HG03442 (cell line): ENCODE measurements at regions not wholly inside any gene's neighbourhood (a gene's known extent, or its start where the extent isn't known, plus 50 kb on each side); places are given as distances from the start of the nearest gene placed in this dataset.
"Not testable (repeated sequence)": the region's sequence is repeated elsewhere in the genome, so short reads cannot be mapped to it uniquely, and the experiment has no call there.

Source experiments
- ATAC-seq: cut with Tn5 transposase; IDR thresholded peaks from one replicate; pipeline ENCODE4 v1.9.1; 2021; ENCODE audit warnings: mild to moderate bottlenecking, moderate library complexity; ENCODE audit not compliant: unreplicated experiment

DNA sequence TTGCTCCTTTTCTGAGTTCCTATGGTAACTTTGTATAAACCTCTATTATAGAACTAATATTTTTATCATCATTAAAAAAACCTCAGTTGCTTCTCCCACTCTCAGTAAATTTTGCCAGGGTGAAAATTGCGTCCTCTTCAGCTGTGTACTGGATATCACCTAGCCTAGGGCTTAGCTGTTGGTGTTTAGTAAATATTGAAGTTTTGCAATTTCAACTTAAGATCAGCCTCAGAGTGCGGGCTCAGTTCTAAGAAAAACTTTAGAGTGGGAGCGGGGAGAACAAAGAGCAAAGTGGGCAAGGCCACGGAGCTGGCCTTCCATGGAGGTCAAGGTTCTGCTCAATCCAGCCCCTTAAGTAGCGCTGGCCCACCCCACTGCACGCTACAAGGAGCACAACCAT is 488.3 kb upstream of the SPRED2 start:
- ATAC-seq: no peak

DNA sequence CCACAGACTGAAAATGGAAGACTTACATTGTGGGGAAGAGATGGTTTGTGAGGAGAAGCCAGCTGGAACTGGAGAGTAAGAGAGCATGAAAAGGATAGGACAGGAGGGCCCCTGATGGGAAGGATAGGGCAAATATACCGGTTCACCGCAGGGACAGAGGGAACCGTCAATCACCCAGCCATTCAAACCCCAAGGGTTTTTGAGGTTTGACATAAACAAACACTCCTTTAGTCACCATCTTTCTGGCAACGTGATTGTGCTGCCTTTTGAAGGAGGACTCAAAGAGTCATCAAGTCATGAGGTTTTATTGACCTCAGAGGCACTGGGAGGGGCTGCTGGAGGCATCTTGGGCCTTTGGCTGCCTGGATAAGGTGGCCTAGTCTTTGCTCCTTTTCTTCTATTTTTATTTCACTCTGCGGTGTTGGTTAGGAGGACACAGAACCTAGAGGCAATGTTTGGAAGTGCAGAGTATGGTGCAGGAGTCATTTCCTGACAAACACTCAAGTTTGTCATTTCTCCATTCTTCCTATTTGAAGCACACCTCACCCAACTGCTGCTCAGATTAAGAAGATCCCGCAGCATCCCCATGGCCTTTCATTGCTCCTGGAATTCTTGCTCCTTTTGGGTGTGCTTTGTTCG is 487.3 kb upstream of the SPRED2 start:
- ATAC-seq: no peak

DNA sequence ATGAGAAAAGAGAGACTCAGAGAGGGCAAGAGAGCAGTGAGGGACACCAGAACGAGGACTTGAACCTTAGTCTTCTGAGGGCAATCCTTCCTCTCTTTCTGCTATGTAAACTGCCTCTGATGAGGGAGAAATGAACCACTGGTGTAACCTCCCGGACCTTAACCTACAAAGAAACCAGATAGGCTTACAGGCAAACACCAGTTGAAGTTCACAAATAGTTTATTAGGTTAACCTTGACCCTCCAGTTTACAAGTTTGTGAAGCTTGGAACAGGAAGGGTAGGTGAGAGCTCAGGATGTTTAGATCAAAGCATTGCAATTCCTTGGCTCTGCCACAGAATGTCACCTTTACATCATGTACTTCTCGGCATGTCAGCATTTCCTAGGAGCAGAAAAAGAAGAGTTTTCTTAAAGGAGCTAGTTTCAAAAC is 486.4 kb upstream of the SPRED2 start:
- ATAC-seq: no peak

DNA sequence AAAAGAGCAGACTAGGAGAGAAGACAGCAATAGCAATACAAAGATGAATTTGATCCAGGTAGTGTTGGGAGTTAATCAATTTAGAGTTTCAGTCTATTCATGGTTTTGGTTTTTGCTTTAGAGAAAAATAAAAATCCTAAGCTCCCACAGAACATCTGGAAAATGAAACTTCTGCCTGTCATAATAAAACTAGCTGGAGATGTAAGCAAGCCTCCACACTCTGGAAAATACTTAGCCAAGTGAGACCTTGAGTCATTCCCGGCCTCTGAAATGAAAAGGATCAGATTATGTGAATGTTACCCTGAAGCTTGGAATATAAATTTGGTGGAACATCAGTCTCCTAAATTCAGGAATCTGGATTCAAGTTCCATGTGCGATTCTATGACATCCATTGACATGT is 485.6 kb upstream of the SPRED2 start:
- no peak for ATAC-seq

DNA sequence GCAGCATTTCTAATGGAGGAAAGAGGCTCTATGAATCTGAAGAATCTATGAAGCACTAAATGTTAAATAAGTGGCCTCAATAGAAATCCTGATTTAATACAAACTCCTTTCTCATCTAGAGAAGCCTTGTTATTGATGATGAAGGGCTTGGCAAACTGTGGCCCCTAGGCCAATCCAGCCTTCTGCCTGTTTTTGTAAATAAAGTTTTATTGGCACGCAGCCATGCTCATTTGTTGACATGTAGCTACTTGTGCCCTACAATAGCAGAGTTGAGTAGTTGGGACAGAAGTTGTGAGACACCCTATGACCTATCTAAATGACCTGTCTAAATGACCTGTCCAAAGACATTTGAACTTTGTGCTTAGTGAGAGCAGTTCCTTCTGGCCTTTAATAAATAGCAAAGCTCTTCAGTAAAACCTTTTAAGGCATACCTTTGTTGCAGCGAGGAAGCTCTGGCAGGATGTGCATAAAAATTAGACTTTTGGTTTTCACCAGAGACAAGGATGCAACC is 484.4 kb upstream of the SPRED2 start:
- no peak for ATAC-seq

DNA sequence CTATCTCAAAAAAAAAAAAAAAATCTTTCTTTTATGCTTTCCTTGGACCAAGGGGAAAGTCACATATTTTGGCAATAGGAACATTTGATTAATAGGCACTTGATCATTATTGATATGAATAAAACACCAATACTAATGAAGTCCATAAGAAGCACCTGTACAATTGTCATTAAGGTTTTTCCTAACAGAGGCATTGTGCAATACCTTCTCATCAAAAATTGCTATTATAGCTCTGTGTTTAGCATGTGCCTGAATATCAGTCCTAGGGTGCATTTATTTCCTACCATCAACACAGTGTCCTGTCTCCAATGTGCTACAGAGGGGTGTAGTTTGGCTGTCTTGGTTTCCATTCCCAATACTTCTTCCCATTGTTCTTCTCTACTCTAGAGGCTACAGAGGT is 483.8 kb upstream of the SPRED2 start:
- ATAC-seq: no peak

DNA sequence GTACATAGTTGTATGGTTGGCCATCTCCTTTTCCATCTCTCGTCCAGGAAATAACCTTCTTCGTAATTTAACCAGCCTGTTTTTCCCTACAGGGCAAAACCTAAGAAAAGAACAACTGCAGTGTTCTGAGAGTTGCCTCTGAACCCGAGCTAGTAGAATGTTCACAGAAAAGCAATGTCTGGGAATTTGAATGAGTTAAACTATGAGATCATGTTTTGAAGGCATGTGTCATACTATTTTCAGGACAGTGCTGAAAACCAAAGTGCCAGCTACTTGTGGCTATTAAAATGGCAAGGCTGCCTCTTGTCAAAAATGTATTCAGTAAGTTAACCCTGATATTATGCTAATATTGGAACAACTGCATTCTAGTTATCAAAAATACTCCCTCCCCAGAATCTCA is 482.9 kb upstream of the SPRED2 start:
- ATAC-seq: no peak

DNA sequence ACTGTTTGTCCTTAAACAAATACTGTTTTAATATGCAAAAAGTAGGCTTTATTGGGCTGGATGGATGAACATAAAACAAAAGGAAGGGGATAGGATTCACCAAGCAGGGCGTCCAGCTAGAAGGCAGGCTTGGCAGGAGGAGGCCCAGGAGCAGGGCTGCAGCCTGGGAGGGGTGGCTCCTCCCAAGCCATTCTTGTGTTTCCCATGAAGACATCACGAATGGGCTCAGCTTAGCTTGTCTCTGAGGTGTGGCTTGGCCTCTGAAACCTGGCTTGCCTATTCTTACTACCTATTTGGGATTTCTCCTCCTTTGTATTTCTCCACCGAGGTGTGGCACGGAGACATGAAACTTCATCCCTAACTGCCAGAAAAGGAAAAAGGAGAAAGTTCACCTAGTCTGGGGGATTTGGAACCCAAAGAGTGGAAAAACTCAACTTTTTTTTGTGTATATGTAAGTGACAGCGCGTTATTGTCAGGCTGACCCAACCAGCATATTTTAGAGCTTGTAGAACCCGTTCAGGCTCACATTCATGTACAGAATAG is 481.9 kb upstream of the SPRED2 start:
- ATAC-seq: no peak

DNA sequence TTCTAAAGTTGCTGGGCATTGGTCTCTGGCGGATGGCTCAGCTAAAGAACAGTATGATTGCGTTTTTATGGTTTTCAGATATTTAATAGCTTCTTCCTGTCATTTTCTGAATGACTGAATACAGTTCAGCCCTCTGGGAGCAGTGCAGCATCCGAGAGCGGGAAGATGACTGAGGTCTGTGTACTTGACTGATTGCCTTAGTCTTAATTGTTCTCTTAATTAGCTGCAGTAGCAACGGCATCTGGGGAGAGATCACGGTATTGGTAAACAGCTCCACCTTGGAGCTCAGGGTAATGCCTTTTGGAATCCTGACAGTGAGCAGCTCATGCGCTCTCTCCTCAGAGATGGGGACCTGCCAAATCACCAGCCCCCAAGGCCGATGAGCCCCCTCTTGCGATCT is 481.4 kb upstream of the SPRED2 start:
- ATAC-seq: no peak

DNA sequence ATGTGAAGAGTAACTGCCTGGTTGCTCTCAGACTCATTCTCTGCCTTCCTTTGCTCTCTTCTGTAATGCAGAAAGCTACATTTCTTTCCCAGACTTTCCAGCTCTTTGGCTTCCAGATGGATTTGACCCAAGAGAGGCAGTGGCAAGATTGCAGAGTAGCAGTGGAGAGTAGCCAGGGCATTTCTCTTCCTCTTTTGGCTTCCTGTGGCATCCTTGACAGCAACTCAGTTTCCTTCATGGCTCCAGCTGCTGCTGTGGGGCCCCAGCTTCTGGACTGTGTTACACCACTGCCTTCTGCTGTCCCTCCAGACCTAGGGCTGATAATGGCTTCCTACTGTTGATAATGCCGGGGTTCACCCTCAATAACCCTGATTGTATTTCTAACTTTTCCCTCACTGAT is 469.4 kb upstream of the SPRED2 start:
- no peak for ATAC-seq

DNA sequence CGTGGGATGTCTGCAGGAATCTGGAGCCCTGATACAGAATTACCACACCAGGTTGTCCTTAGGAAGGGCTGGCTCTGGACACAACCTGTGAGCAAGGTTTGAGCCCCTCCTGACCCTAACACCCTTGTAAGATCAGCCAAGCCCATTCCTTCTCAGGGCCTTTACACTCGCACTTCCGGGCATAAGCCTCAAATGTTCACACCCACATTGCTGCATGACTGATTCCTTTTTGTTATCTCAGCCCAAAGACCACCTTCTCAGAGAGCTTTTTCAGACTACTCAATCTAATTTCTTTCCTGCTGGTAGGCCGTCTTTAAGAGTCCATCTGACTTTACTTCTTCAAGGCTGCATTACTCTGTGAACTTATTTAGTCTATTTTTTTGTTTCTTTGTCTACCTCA is 464.0 kb upstream of the SPRED2 start:
- ATAC-seq: no peak

DNA sequence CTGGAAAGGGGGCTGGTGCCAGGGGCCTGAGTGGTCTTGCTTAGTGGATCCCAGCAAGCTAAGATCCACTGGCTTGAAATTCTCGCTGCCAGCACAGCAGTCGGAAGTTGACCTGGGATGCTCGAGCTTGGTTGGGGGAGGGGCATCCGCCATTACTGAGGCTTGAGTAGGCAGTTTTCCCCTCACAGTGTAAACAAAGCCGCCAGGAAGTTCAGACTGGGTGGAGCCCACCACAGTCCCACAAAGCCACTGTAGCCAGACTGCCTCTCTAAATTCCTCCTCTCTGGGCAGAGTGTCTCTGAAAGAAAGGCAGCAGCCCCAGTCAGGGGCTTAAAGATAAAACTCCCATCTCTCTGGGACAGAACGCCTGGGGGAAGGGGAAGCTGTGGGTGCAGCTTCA is 457.7 kb upstream of the SPRED2 start:
- ATAC-seq: not testable (repeated sequence)

DNA sequence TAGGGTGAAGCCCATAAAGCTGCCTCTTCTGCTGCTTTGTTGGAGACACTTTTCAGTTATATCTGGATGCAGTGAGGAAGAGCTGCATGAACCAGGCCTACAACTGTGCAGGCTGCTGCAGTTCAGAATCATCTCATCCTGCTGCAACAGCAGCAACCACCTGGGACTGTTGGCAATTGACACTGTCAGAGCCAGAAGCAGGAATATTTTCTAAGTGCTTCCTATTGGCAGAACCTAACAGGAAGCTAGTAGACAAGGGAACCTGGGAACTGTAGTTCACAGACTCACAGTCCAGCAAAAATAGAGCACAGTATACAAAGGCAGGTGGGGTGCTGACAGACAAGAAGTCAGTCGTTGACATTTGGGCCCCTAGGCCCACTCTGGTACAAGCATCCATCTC is 452.9 kb upstream of the SPRED2 start:
- no peak for ATAC-seq

DNA sequence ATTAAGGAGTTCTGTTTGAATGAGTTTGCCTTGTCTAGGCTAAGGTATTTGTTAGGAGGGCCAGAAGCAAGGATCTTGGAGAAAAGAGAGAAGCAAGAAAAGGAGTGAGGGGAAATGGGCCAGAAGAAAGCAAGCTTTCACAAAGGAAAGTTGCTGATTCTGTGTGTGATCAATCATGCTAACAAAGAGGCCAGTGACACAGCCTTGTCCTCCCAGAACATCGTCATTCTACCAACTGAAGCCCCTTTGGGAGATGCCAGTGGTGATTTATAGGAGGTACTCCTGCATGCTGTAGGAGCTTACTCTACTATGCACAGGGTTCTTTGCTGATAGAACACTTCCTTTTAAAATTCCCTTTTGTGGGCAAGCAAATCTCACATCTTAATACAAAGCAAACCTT is 449.2 kb upstream of the SPRED2 start:
- no peak for ATAC-seq

DNA sequence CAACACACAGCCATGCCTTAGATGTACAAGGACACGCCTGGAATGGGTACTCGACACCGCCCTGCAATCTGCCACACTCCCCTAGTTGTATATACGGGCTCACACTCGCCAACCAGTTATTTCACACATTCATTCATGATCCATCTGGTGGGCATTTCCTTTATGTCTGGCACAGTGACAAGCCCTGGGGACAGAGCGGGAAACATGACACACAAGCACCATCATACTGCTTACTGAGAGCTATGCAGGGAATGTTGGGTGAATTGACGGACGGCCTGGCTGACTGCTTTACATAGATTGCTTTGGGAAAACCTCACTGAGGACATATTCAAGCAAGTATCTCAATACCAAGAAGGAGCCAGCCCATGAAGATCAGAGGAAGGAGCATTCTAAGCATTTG is 448.0 kb upstream of the SPRED2 start:
- ATAC-seq: no peak

DNA sequence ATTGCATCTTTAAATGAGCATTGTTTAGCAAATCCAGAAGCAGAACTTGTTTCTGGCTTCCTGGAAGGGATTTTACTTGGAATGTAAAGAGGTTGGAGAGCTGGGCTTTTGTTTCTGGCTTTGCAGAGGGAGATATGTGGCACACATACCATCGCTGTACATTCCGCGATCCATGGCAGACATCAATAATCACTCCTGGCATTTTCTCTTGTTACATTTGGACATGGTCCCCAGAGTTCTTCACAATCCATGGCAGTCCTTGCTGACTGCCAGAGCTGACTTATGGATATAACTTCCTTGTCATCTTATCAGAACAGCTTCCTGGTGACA is 445.6 kb upstream of the SPRED2 start:
- no peak for ATAC-seq

DNA sequence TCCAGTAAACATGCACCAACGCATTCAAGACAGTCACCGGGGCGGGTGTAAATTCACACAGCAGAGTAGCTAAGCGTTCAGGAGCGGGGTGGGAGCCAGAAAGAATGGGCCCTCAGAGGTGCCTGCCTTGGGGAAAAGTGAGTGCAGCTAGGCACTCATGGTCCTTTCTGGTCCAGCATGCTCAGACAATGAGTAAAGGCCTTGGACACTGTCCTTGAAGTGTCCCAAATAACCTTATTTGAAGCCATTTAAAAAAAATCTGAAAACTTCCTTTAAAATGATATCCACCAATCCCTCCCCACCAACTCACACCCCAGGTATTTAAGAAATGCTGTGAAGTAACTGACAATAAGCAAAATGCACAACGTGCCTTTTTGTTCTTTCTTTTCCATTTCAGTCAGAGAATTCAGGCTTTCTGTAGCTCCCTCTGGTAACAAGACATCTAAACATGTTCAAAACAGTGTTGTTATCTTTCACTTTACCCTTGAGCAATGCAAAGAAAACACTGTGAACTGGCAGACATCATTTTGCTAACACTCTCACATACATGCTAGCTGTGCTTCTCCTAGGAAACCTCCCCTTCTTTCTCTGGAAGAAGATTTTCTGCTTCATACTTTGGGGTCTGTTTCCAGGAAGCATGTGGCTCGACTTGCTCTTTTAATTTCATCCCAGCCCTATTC is 445.1 kb upstream of the SPRED2 start:
- no peak for ATAC-seq

DNA sequence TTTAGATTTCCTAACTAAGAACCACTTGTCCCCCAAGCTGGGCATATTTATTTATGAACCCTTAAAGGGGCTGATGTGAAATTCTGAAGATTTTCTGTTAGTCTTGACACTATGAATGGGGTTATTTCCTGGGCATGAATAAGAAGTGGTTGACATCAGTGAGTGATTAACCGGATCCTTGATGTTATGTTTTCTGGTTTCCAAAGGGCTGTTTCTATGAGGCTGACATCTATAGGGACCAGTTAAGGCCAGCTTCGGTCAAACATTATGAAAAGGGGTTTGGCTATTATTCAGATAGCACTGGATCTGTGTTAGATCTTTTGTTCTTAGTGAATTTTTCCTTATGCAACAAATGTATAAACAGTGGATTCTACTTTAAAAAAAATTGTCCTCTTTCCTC is 443.7 kb upstream of the SPRED2 start:
- ATAC-seq: no peak

DNA sequence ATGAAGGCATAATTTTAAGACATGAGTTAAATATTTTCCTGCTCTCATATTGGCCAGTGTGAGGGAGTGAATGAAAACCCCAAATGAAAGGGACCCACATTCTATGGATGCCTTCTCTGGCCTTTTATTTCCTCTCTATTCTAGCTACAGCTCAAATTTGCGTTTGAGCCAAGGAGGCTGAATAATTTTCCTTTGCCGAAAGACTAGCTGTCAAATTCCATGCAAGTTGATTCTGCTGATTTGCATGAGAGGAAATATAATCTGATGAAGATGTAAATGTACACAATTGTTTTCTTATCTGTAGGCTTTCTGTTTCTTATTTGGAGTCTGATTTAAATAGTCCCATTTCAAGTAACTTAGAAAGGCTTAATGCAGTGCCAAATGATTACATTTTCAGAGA is 438.4 kb upstream of the SPRED2 start:
- ATAC-seq: no peak

DNA sequence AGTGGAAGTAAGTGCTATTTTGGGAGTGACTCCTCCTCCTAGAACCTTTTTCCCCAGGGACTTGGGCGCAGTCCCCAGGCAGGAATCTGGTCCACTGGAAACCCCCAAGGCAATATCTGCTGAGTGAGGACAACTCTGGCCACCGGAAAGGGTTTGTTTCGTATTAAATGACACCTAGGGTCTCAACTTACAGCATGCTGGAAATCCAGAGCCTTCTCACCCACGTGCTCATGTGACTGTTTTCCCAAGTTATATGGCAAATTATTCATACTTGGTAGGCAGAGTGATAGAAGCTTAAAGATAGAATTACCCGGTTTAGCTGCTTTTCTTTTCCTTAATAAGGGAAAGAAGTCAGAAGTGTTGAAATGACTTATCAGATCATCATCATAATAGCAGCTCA is 436.9 kb upstream of the SPRED2 start:
- ATAC-seq: no peak

DNA sequence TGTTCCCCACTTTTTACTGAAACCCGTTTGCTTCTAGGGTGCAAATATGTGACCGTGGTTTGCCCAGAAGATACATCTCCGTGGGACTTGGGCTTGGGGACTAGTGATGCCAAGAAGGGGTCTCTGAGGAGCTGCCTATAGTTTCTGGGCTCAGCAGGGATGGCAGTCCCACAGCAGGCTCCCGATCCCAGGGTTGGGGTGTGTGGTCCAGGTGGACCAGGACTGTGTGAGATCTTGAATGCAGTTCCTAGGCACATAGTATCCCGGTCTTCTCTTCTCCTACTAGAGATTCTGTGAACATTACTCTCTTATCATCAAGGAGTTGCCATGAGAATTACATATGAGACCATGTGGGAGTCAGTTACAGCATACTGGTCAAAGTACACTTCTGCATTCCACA is 435.8 kb upstream of the SPRED2 start:
- ATAC-seq: no peak

DNA sequence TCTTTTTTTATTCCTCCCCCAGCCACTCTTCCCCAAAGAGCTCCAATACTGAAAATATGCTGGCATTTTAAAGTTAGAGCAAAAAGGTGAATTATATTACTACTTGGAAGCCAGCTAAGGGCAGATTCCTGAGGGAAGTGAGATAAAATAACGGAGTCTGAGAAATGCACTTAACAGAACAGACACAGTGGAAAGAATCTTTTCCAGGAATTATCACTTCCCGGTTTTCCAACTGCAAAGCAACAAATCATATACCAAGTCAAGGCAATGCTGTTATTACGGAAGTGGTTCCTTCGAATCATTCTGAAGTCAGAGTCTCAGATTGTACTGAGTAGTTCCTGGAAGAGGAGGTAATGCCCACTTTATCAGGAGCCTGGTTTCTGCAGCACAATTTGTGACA is 435.0 kb upstream of the SPRED2 start:
- no peak for ATAC-seq

DNA sequence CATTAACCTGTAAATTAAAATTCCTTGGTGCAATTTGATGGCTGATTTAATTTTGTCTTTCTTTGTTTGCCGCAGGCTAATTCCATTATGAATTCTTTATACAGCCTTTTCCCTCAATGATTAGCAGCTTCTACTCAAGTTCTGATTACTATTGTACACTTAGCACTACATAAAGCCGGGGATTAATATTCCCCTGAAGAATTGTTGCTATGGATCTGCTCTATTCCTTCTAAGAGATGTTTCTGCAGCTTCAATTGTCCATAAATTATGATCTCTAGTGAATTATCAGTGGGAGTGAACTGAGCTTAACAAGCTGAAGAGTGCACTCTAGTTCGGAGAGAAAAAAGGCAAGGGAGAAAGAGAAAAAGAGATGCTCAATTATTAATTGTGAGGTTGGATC is 433.7 kb upstream of the SPRED2 start:
- no peak for ATAC-seq
